Naive thymus-derived CD8-positive, alpha-beta T cell (primary cell): ENCODE measurements at regions not wholly inside any gene's neighbourhood (a gene's known extent, or its start where the extent isn't known, plus 50 kb on each side); places are given as distances from the start of the nearest gene placed in this dataset.
"Not testable (repeated sequence)": the region's sequence is repeated elsewhere in the genome, so short reads cannot be mapped to it uniquely, and the experiment has no call there.

Experiments used
- ATAC-seq, 2 donors: fragments of 150-1000 bp; cut with Tn5 transposase in 1 of 2; sonication (Bioruptor Pico), chemical (Tn5 transposase) in 1 of 2; 1 replicate in 1 of 2; 2 replicates in 1 of 2; pipeline ENCODE4 v1.10.0; 2021; ENCODE audit warnings: mild to moderate bottlenecking in 2 of 2, moderate library complexity in 2 of 2
- POLR2A ChIA-PET: fragments of 350-600 bp; sonication (Branson Sonifier 250); formaldehyde crosslinking; loops from one replicate; lab custom pipeline; 2021; ENCODE audit warnings: antibody characterized with exemption; lab: Charles Lee
- DNase-seq, 10 donors: peaks; one replicate each; pipeline versions ENCODE4 v3.0.0 to v3.0.0-alpha.2; 2020 to 2022
- H3K27ac Mint-ChIP-seq, 10 donors: one replicate each; pipeline ENCODE4 v1.8.0; 2020 to 2022; ENCODE audit warnings: mild to moderate bottlenecking in 10 of 10, mixed read lengths in 10 of 10, moderate library complexity in 4 of 10, inconsistent platforms in 1 of 10
- H3K27me3 Mint-ChIP-seq, 5 donors: one replicate each; pipeline ENCODE4 v1.8.0; 2021 to 2022; ENCODE audit warnings: mixed read lengths in 5 of 5
- H3K36me3 Mint-ChIP-seq, 3 donors: one replicate each; pipeline ENCODE4 v1.8.0; 2020 to 2022; ENCODE audit warnings: mixed read lengths in 3 of 3, mild to moderate bottlenecking in 2 of 3, inconsistent platforms in 1 of 3
- H3K4me1 Mint-ChIP-seq, 4 donors: one replicate each; pipeline ENCODE4 v1.8.0; 2021 to 2022; ENCODE audit warnings: mixed read lengths in 4 of 4
- H3K4me3 Mint-ChIP-seq, 10 donors: one replicate each; pipeline ENCODE4 v1.8.0; 2020 to 2022; ENCODE audit warnings: mild to moderate bottlenecking in 10 of 10, mixed read lengths in 10 of 10, moderate library complexity in 6 of 10, inconsistent platforms in 1 of 10
- H3K9me3 Mint-ChIP-seq, 9 donors: one replicate each; pipeline ENCODE4 v1.8.0; 2020 to 2022; ENCODE audit warnings: mixed read lengths in 9 of 9, mild to moderate bottlenecking in 3 of 9, inconsistent platforms in 1 of 9, moderate library complexity in 1 of 9

DNA sequence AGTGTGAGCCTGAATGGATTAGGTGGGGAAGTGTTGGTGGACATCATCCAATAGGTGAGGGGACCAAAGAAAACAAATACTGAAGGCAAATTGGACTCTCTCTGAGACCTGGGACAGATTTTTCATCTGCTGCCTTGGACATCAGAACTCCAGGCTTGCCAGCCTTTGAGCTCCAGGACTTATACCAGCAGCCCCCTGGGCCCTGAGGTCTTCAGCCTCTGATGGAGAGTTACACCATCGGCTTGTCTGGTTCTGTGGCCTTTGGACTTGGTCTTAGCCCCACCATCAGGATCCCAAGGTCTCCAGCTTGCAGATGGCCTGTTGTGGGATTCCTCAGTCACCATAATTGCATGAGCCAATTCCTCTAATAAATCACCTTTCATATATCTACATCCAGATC lies 80.8 kb upstream of the SLC8A3 start:
- Mint-ChIP-seq H3K27ac (no peak overlapping the region), H3K4me3 (no peak overlapping the region), H3K36me3 (no peaks in the 10 kb centered on the region), H3K27me3 (peaks cover 1 to 26% (median 11%) of the 10 kb centered on the region in 5 donors), H3K9me3 (no peaks in the 10 kb centered on the region), H3K4me1 (no peaks in the 10 kb centered on the region)
- DNase-seq (no peak), ATAC-seq (no peak)
- POLR2A ChIA-PET, result no interaction called here

GRCh38 chr14:70268760-70269159 lies 80.0 kb upstream of the SLC8A3 start:
- no peaks in the 10 kb centered on the region for H3K9me3 Mint-ChIP-seq
- POLR2A ChIA-PET, result no interaction called here
- DNase-seq (no peak), ATAC-seq (no peak)
- H3K36me3 Mint-ChIP-seq, result no peaks in the 10 kb centered on the region
- H3K27me3 Mint-ChIP-seq, result peaks cover 3 to 26% (median 8%) of the 10 kb centered on the region in 5 donors
- H3K27ac Mint-ChIP-seq, result no peak overlapping the region
- H3K4me1 Mint-ChIP-seq, result no peaks in the 10 kb centered on the region
- H3K4me3 Mint-ChIP-seq, result no peak overlapping the region

DNA sequence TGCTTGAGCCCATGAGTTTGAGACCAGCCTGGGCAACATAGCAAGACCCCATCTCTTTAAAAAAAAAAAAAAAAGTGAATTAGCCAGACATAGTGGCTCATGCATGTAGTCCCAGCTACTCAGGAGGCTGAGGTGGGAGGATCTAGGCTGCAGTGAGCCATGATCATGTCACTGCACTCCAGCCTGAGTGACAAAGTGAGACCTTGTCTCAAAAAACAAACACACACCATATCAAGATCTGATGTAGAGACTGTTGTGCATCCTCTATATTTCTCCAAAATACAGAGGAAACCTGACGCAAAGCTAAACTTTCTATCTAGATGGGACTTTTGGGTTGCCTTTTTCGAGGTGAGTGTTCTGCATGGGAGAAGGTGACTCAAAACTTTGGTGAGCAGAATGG lies 77.4 kb upstream of the SLC8A3 start:
- no peak for ATAC-seq
- no peak overlapping the region for H3K4me3 Mint-ChIP-seq

GRCh38 chr14:70265422-70265821 lies 76.7 kb upstream of the SLC8A3 start:
- no peak for DNase-seq
- no peak for ATAC-seq
- Mint-ChIP-seq H3K4me3 (no peak overlapping the region), H3K27me3 (peaks cover 6 to 37% (median 13%) of the 10 kb centered on the region in 5 donors), H3K4me1 (no peaks in the 10 kb centered on the region), H3K36me3 (peaks cover 0 to 3% (median 0%) of the 10 kb centered on the region in 3 donors), H3K9me3 (no peaks in the 10 kb centered on the region), H3K27ac (no peak overlapping the region)
- POLR2A ChIA-PET, result no interaction called here

More for the DNA sequence above, 77.4 kb upstream of the SLC8A3 start:
- no peaks in the 10 kb centered on the region for H3K9me3 Mint-ChIP-seq
- POLR2A ChIA-PET, result no interaction called here
- peaks cover 6 to 37% (median 13%) of the 10 kb centered on the region in 5 donors for H3K27me3 Mint-ChIP-seq
- peaks cover 0 to 3% (median 0%) of the 10 kb centered on the region in 3 donors for H3K36me3 Mint-ChIP-seq
- H3K27ac Mint-ChIP-seq, result no peak overlapping the region
- H3K4me1 Mint-ChIP-seq, result no peaks in the 10 kb centered on the region
- DNase-seq, result no peak

- Mint-ChIP-seq H3K9me3 (peaks cover 0 to 13% (median 0%) of the 10 kb centered on the region in 9 donors), H3K27ac (no peak overlapping the region), H3K4me1 (peaks cover 6 to 12% (median 8%) of the 10 kb centered on the region in 4 donors), H3K27me3 (peaks cover 26 to 74% (median 47%) of the 10 kb centered on the region in 5 donors), H3K4me3 (no peak overlapping the region), H3K36me3 (peaks cover 3 to 12% (median 7%) of the 10 kb centered on the region in 3 donors)
- POLR2A ChIA-PET, result no interaction called here
- DNase-seq (no peak), ATAC-seq (no peak)
Observed at GRCh38 chr14:70259420-70259819, 70.7 kb upstream of the SLC8A3 start.

DNA sequence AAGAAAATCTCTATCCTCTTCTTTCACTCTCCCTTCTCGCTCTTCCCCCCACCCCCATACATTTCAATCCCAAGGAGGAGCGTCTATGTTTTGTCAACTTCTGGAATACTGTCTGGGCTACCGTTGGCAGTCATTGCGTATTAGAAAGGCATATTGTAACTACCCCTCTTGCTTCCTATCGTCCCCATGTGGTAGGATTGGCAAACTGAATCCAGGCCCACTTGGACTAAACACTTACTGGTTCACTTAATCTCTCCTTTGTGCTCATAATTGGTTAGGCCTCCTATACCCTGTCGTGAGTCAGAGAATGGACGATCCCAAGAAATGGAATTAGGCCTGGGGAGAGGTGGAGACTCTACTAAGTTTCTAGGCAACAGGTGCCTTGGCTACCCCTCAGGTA lies 68.8 kb upstream of the SLC8A3 start:
- H3K4me3 Mint-ChIP-seq, result peak overlapping the region in 1 of 10 donors; percentile 17
- H3K4me1 Mint-ChIP-seq, result peaks cover 6 to 12% (median 8%) of the 10 kb centered on the region in 4 donors
- peaks cover 0 to 17% (median 0%) of the 10 kb centered on the region in 9 donors for H3K9me3 Mint-ChIP-seq

DNA sequence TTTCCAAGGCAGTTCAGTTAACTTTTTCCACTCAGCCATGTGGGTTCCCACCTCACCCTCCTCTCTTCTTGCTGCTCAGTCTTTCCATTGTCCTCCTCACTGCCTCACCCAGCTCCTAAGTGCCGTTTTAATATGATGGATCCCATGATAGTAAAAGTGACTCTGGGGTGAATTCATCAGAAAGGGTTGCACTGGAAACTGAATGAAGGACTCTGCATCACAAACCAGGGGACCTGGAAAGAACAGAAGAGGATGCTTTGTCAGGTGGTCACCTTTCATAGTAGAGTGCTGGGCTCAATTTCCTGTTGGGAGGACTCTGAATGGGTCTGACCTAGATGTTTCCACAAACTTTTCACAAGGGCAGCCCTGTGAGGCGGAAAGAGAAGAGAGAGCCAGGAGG lies 67.8 kb upstream of the SLC8A3 start:
- H3K36me3 Mint-ChIP-seq, result peaks cover 3 to 12% (median 6%) of the 10 kb centered on the region in 3 donors
- H3K9me3 Mint-ChIP-seq, result peaks cover 0 to 17% (median 0%) of the 10 kb centered on the region in 9 donors
- peaks cover 6 to 12% (median 8%) of the 10 kb centered on the region in 4 donors for H3K4me1 Mint-ChIP-seq
- H3K4me3 Mint-ChIP-seq, result peak overlapping the region in 4 of 10 donors; percentile 9 to 75 (median 34)
- POLR2A ChIA-PET, result no interaction called here
- DNase-seq (no peak), ATAC-seq (no peak)
- H3K27me3 Mint-ChIP-seq, result peaks cover 27 to 67% (median 54%) of the 10 kb centered on the region in 5 donors
- no peak overlapping the region for H3K27ac Mint-ChIP-seq

More for the DNA sequence above, 68.8 kb upstream of the SLC8A3 start:
- no peak overlapping the region for H3K27ac Mint-ChIP-seq
- ATAC-seq (no peak), DNase-seq (no peak)
- peaks cover 3 to 12% (median 4%) of the 10 kb centered on the region in 3 donors for H3K36me3 Mint-ChIP-seq
- POLR2A ChIA-PET, result no interaction called here
- peaks cover 27 to 67% (median 50%) of the 10 kb centered on the region in 5 donors for H3K27me3 Mint-ChIP-seq

GRCh38 chr14:70255071-70256057 lies 66.6 kb upstream of the SLC8A3 start:
- peak overlapping the region; percentile 71 to 84 (median 82) for H3K4me3 Mint-ChIP-seq
- H3K27me3 Mint-ChIP-seq, result peaks cover 27 to 67% (median 58%) of the 10 kb centered on the region in 5 donors
- H3K4me1 Mint-ChIP-seq, result peaks cover 6 to 12% (median 8%) of the 10 kb centered on the region in 4 donors
- peaks cover 3 to 12% (median 6%) of the 10 kb centered on the region in 3 donors for H3K36me3 Mint-ChIP-seq
- peak overlapping the region in 4 of 10 donors; percentile 15 to 78 (median 61) for H3K27ac Mint-ChIP-seq
- H3K9me3 Mint-ChIP-seq, result peaks cover 0 to 17% (median 0%) of the 10 kb centered on the region in 9 donors
- DNase-seq (peak in 8 of 10 donors; percentile 19 to 70 (median 30)), ATAC-seq (peak; percentile 76 to 77)
- POLR2A ChIA-PET, result interaction anchor here (1.1 kb wide), 1 partner anchor 105 kb away, joined by 5 read pairs; the partner anchor contains the start of gene COX16

DNA sequence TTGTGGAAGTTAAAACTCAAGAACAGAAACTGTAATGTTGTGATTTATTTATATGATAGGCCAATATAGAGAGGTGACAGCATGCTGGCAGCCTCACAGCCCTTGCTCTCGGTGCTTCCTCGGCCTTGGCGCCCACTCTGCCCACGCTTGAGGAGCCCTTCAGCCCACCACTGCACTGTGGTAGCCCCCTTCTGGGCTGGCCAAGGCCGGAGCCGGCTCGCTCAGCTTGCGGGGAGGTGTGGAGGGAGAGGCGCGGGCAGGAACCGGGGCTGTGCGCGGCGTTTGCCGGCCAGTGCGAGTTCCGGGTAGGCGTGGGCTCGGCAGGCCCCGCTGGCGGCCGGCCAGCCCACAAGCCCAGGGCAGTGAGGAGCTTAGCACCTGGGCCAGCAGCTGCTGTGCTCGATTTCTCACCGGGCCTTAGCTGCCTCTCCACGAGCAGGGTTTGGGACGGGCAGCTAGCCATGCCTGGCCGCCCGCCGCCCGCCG lies 65.8 kb upstream of the SLC8A3 start:
- H3K27me3 Mint-ChIP-seq, result peaks cover 27 to 68% (median 55%) of the 10 kb centered on the region in 5 donors
- DNase-seq, result peak in 2 of 10 donors; percentile 1 to 5
- no peak overlapping the region for H3K27ac Mint-ChIP-seq
- peaks cover 3 to 12% (median 6%) of the 10 kb centered on the region in 3 donors for H3K36me3 Mint-ChIP-seq
- H3K9me3 Mint-ChIP-seq, result peaks cover 0 to 17% (median 0%) of the 10 kb centered on the region in 9 donors
- H3K4me3 Mint-ChIP-seq, result peak overlapping the region in 9 of 10 donors; percentile 15 to 75 (median 35)
- POLR2A ChIA-PET, result no interaction called here
- peaks cover 6 to 12% (median 8%) of the 10 kb centered on the region in 4 donors for H3K4me1 Mint-ChIP-seq
- ATAC-seq, result peak; percentile 32 to 57

DNA sequence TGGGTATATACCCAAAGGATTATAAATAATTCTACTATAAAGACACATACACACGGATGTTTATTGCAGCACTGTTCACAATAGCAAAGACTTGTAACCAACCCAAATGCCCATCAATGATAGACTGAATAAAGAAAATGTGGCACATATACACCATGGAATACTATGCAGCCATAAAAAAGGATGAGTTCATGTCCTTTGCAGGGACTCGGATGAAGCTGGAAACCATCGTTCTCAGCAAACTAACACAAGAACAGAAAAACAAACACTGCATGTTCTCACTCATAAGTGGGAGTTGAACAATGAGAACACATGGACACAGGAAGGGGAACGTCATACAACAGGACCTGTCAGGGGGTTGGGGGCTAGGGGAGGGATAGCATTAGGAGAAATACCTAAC lies 64.8 kb upstream of the SLC8A3 start:
- Mint-ChIP-seq H3K4me1 (peaks cover 6 to 12% (median 8%) of the 10 kb centered on the region in 4 donors), H3K27me3 (peaks cover 24 to 62% (median 48%) of the 10 kb centered on the region in 5 donors), H3K4me3 (peak overlapping the region in 7 of 10 donors; percentile 16 to 71 (median 41)), H3K9me3 (peaks cover 0 to 17% (median 0%) of the 10 kb centered on the region in 9 donors), H3K36me3 (peaks cover 3 to 12% (median 6%) of the 10 kb centered on the region in 3 donors)
- ATAC-seq, DNase-seq, H3K27ac Mint-ChIP-seq, POLR2A ChIA-PET: not testable (repeated sequence)

GRCh38 chr14:70245026-70245425 lies 56.3 kb upstream of the SLC8A3 start:
- peaks cover 15 to 76% (median 39%) of the 10 kb centered on the region in 5 donors for H3K27me3 Mint-ChIP-seq
- DNase-seq, result no peak

DNA sequence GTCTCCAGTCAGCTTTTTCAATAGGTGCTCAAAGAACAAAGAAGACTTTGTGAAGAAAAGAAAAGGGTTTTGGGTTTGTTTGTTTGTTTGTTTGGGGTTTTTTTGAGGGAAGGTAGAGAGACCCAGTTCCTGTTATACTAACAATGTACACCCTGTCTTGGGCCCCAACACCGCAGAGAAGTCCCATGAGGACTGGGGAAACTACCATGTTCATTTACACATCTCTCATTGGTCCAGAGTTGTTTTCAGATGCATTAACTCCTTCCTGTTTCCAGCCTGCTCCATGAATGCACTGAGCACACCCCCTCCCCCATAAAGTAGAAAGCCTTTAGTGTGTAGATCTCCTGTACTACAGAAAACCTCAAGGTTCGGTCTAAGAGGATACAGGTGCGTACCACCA lies 51.1 kb upstream of the SLC8A3 start:
- no peak overlapping the region for H3K4me3 Mint-ChIP-seq
- H3K27me3 Mint-ChIP-seq, result peaks cover 22 to 78% (median 35%) of the 10 kb centered on the region in 5 donors
- no peak overlapping the region for H3K27ac Mint-ChIP-seq
- POLR2A ChIA-PET, result no interaction called here
- no peaks in the 10 kb centered on the region for H3K36me3 Mint-ChIP-seq
- ATAC-seq (no peak), DNase-seq (no peak)
- H3K9me3 Mint-ChIP-seq, result peaks cover 0 to 18% (median 6%) of the 10 kb centered on the region in 9 donors
- no peaks in the 10 kb centered on the region for H3K4me1 Mint-ChIP-seq

More at GRCh38 chr14:70245026-70245425, 56.3 kb upstream of the SLC8A3 start:
- H3K4me1 Mint-ChIP-seq, result no peaks in the 10 kb centered on the region
- POLR2A ChIA-PET, result no interaction called here
- H3K36me3 Mint-ChIP-seq, result no peaks in the 10 kb centered on the region
- no peak overlapping the region for H3K4me3 Mint-ChIP-seq
- no peak for ATAC-seq
- H3K9me3 Mint-ChIP-seq, result peaks cover 0 to 18% (median 6%) of the 10 kb centered on the region in 9 donors
- no peak overlapping the region for H3K27ac Mint-ChIP-seq
